GM21360 (cell line): ENCODE measurements at regions not wholly inside any gene's neighbourhood (a gene's known extent, or its start where the extent isn't known, plus 50 kb on each side); places are given as distances from the start of the nearest gene placed in this dataset.
"Not testable (repeated sequence)": the region's sequence is repeated elsewhere in the genome, so short reads cannot be mapped to it uniquely, and the experiment has no call there.

Experiments used
- ATAC-seq: cut with Tn5 transposase; IDR thresholded peaks from one replicate; pipeline ENCODE4 v1.9.1; 2021; ENCODE audit warnings: mild to moderate bottlenecking, moderate library complexity; ENCODE audit not compliant: unreplicated experiment

GRCh38 chr3:177249203-177249602, 51.9 kb upstream of the TBL1XR1 start:
- no peak for ATAC-seq

- ATAC-seq: no peak
These were observed 52.9 kb upstream of the TBL1XR1 start for GRCh38 chr3:177250151-177250550.

GRCh38 chr3:177251755-177252154, 54.5 kb upstream of the TBL1XR1 start:
- no peak for ATAC-seq

GRCh38 chr3:177257006-177257405, 59.7 kb upstream of the TBL1XR1 start:
- no peak for ATAC-seq

GRCh38 chr3:177257625-177258024, 60.3 kb upstream of the TBL1XR1 start:
- no peak for ATAC-seq

GRCh38 chr3:177262396-177262795, 65.1 kb upstream of the TBL1XR1 start:
- ATAC-seq: no peak

GRCh38 chr3:177263615-177264368, 66.5 kb upstream of the TBL1XR1 start:
- peak; percentile 60 for ATAC-seq

GRCh38 chr3:177271811-177272501, 74.7 kb upstream of the TBL1XR1 start:
- ATAC-seq: not testable (repeated sequence)

GRCh38 chr3:177278016-177278415, 80.7 kb upstream of the TBL1XR1 start:
- no peak for ATAC-seq

- no peak for ATAC-seq
These were observed 82.0 kb upstream of the TBL1XR1 start for GRCh38 chr3:177279118-177279815.

GRCh38 chr3:177281292-177282118, 84.2 kb upstream of the TBL1XR1 start:
- ATAC-seq: no peak

GRCh38 chr3:177282119-177282655, 84.9 kb upstream of the TBL1XR1 start:
- no peak for ATAC-seq

GRCh38 chr3:177283983-177284382, 86.7 kb upstream of the TBL1XR1 start:
- ATAC-seq: no peak

GRCh38 chr3:177284383-177284881, 87.2 kb upstream of the TBL1XR1 start:
- ATAC-seq: no peak

- ATAC-seq: no peak
These were observed 88.8 kb upstream of the TBL1XR1 start for GRCh38 chr3:177286034-177286433.

GRCh38 chr3:177287231-177287630, 89.9 kb upstream of the TBL1XR1 start:
- ATAC-seq: no peak

- no peak for ATAC-seq
These were observed 93.4 kb upstream of the TBL1XR1 start for GRCh38 chr3:177290633-177291032.

GRCh38 chr3:177294221-177294620, 96.9 kb upstream of the TBL1XR1 start:
- no peak for ATAC-seq

- no peak for ATAC-seq
These were observed 97.8 kb upstream of the TBL1XR1 start for GRCh38 chr3:177295116-177295515.

- ATAC-seq: no peak
These were observed 102.0 kb upstream of the TBL1XR1 start for GRCh38 chr3:177299250-177299649.
